BE2C (cell line): ENCODE measurements at regions not wholly inside any gene's neighbourhood (a gene's known extent, or its start where the extent isn't known, plus 50 kb on each side); places are given as distances from the start of the nearest gene placed in this dataset.

Experiments used
- DNase-seq: peaks from one replicate; pipeline ENCODE4 v3.0.0-alpha.2; 2020
- H3K27me3 ChIP-seq: fragments of 250-450 bp; sonication (Bioruptor Pico); 2 replicates; pipeline ENCODE4 v1.5.1; 2020; ENCODE audit warnings: mild to moderate bottlenecking
- H3K36me3 ChIP-seq: fragments of 250-450 bp; sonication (Bioruptor Pico); 2 replicates; pipeline ENCODE4 v1.5.1; 2020; ENCODE audit warnings: mild to moderate bottlenecking
- H3K4me1 ChIP-seq: fragments of 250-450 bp; sonication (Bioruptor Pico); 2 replicates; pipeline ENCODE4 v1.5.1; 2020
- H3K4me3 ChIP-seq: 2 replicates; pipeline ENCODE4 v1.5.1; 2011; ENCODE audit warnings: low read depth, low read length
- H3K9me3 ChIP-seq: fragments of 250-450 bp; sonication (Bioruptor Pico); 2 replicates; pipeline ENCODE4 v1.5.1; 2020
- TF ChIP-seq, protein P1 (sequence below): IDR thresholded peaks from 2 replicates; pipeline ENCODE4 v1.5.1; 2012; ENCODE audit warnings: mild to moderate bottlenecking, low read depth, low read length

DNA sequence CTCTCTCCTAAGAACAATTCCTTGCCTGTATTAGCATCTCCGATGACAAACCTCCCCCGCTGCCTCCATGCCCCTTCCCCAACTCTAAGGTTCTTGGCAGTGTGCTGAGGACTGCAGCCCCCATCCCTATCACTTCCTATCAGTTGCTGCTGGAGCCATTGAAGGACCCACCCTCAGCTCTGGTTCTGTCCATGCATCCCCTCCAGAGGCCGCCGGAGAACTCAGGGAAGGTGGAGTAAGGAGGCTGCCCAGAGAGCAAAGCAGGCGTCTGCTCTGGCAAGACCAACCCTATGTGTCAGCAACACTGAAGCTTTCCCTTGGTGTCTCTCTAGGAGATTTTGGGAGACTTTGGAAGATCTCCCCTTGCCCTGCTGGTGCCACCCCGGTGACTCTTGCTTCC lies 1139.5 kb downstream of the TBC1D22A start:
- Histone ChIP-seq H3K9me3 (no peaks in the 10 kb centered on the region), H3K4me3 (no peak overlapping the region), H3K36me3 (no peaks in the 10 kb centered on the region), H3K4me1 (no peaks in the 10 kb centered on the region), H3K27me3 (no peaks in the 10 kb centered on the region)
- TF ChIP-seq, protein P1, sequence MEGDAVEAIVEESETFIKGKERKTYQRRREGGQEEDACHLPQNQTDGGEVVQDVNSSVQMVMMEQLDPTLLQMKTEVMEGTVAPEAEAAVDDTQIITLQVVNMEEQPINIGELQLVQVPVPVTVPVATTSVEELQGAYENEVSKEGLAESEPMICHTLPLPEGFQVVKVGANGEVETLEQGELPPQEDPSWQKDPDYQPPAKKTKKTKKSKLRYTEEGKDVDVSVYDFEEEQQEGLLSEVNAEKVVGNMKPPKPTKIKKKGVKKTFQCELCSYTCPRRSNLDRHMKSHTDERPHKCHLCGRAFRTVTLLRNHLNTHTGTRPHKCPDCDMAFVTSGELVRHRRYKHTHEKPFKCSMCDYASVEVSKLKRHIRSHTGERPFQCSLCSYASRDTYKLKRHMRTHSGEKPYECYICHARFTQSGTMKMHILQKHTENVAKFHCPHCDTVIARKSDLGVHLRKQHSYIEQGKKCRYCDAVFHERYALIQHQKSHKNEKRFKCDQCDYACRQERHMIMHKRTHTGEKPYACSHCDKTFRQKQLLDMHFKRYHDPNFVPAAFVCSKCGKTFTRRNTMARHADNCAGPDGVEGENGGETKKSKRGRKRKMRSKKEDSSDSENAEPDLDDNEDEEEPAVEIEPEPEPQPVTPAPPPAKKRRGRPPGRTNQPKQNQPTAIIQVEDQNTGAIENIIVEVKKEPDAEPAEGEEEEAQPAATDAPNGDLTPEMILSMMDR = no peak
- no peak for DNase-seq

DNA sequence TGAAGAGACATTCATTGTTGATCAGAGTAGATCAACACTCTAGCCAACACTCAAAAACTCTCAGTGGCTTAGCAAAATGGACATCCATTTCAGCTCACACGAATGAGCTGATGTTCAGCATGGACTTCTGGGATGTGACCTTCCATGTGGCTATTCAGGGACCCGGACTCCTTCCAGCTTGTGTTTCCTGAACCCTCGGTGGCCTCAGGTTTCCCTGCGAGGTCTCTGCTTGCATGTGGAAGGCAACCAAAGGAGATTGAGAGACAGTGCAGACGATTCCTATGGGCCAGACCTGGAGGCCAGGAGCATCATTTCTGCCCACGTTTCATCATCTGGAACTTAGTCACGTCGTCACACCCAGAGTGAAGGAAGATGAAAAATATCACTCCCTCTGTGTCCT lies 1137.4 kb downstream of the TBC1D22A start:
- Histone ChIP-seq H3K36me3 (no peaks in the 10 kb centered on the region), H3K4me3 (no peak overlapping the region), H3K9me3 (no peaks in the 10 kb centered on the region), H3K4me1 (no peaks in the 10 kb centered on the region), H3K27me3 (no peaks in the 10 kb centered on the region)
- no peak for DNase-seq
- TF ChIP-seq, protein P1 = no peak

DNA sequence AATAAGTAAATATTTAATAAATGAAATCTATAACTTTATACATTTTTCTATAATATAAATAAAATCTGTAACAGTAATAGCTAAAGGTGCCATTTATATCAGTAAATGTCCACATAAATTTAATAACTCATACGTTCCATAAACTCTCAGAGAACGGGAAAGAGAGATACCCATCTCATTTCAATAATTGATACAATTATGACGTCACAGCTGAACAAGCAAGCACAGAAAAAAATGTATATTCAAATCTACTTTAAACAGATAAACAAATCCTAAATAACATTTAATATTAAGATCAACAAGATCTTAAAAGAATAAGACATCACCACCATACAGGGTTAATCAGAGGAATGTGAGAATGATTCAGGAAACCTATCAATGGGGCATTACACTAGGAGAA lies 1136.5 kb downstream of the TBC1D22A start:
- H3K27me3 ChIP-seq = no peaks in the 10 kb centered on the region
- no peak overlapping the region for H3K4me3 ChIP-seq
- H3K4me1 ChIP-seq = no peaks in the 10 kb centered on the region
- TF ChIP-seq, protein P1 = no peak
- DNase-seq = no peak
- no peaks in the 10 kb centered on the region for H3K36me3 ChIP-seq
- no peaks in the 10 kb centered on the region; the same call in 1 of the 2 replicates for H3K9me3 ChIP-seq

DNA sequence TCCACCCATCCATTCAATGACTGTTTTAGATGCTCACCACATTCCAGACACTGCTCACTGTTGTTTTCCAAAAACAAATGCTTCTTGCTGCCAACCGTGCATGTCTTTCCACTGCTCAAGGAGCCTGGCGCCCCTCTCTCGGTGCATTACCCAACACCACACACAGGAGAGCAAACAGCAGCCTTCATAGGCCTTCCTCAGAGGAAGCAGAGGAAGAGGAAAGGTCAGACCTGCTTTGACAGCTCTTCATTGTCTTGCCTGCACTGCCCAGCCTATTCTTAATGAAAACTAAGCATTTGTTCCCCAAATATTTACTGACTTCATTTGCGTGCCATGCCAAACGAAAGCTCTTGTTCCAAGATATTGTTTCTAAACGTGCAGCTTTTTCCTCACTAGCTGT lies 1129.2 kb downstream of the TBC1D22A start:
- H3K36me3 ChIP-seq = no peaks in the 10 kb centered on the region
- no peaks in the 10 kb centered on the region for H3K27me3 ChIP-seq
- no peak overlapping the region for H3K4me3 ChIP-seq
- H3K9me3 ChIP-seq = no peaks in the 10 kb centered on the region; the same call in 1 of the 2 replicates
- DNase-seq = no peak
- no peaks in the 10 kb centered on the region for H3K4me1 ChIP-seq
- TF ChIP-seq, protein P1 = no peak

DNA sequence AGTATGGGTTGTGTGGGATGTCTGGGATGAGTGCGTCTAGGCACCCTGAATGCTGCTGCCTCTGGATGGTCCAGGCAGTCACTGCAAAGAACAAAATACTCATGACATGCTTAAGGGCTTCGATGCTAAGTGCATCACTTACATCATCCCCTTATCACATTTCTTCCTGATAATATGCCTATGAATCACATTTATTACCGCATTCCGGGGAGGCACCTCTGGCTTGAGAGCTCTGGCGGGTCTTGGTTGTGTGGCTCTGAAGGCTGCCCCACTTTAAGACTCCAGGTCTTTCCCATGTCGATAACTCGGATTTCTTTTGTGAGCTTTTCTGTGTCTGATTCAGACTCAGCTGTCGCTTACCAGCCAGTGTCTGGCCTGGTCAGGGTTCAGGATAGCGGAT lies 1126.4 kb downstream of the TBC1D22A start:
- no peak overlapping the region for H3K4me3 ChIP-seq
- no peaks in the 10 kb centered on the region for H3K27me3 ChIP-seq
- no peaks in the 10 kb centered on the region; the same call in 1 of the 2 replicates for H3K9me3 ChIP-seq
- DNase-seq = no peak
- TF ChIP-seq, protein P1 = no peak
- H3K36me3 ChIP-seq = no peaks in the 10 kb centered on the region
- no peaks in the 10 kb centered on the region for H3K4me1 ChIP-seq

DNA sequence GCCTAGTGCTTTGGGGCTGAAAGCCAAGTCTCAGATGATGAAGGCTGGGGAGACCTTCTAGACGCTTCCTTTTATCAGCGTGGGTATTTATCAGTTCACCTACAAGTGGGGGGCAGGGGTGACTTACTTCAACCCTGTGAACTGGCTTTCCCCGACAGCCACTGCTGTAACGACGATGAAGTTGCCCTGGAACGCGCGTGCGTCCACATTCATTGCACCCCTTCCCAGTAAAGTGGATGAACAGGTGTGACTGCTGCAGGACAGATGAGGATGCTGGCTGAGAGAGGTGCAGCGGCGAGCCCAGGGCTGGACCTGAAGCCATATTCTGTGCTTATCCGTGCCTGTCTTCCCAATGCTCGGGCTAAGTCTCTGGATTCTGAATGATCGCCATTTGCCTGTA lies 1122.3 kb downstream of the TBC1D22A start:
- no peaks in the 10 kb centered on the region for H3K4me1 ChIP-seq
- no peak overlapping the region for H3K4me3 ChIP-seq
- DNase-seq = no peak
- TF ChIP-seq, protein P1 = no peak
- no peaks in the 10 kb centered on the region for H3K36me3 ChIP-seq
- H3K27me3 ChIP-seq = no peaks in the 10 kb centered on the region
- H3K9me3 ChIP-seq = no peaks in the 10 kb centered on the region
